OCI-LY7 (cell line): ENCODE measurements at regions not wholly inside any gene's neighbourhood (a gene's known extent, or its start where the extent isn't known, plus 50 kb on each side); places are given as distances from the start of the nearest gene placed in this dataset.
"Not testable (repeated sequence)": the region's sequence is repeated elsewhere in the genome, so short reads cannot be mapped to it uniquely, and the experiment has no call there.

Experiments used
- BruUV-seq: library from RNA; stranded (reverse); fragments of 400-500 nt; replicated peaks from 2 replicates; lab custom pipeline; 2021; lab: Mats Ljungman, UMichigan
- CTCF ChIA-PET: fragments of 300-600 bp; sonication (Branson Sonifier 250); formaldehyde crosslinking; loops from one replicate; lab custom pipeline; 2022; ENCODE audit warnings: antibody characterized with exemption; ENCODE audit not compliant: unreplicated experiment; lab: Charles Lee
- POLR2A ChIA-PET: fragments of 300-600 bp; sonication (Branson Sonifier 250); formaldehyde crosslinking; loops from one replicate; lab custom pipeline; 2022; ENCODE audit warnings: antibody characterized with exemption; lab: Charles Lee
- DNase-seq: peaks from one replicate; pipeline ENCODE4 v3.0.0-alpha.2; 2015; ENCODE audit warnings: low spot score
- H2AFZ ChIP-seq: fragments of 200-600 bp; sonication (generic), shearing (Covaris generic); 2 replicates; pipeline ENCODE4 v1.6.1; 2014; ENCODE audit warnings: mild to moderate bottlenecking, antibody characterized with exemption, low read length, moderate library complexity
- H3K27ac ChIP-seq: fragments of 200-600 bp; sonication (generic); 2 replicates; pipeline ENCODE4 v1.5.1; 2014; ENCODE audit warnings: mixed run types, low read depth, mild to moderate bottlenecking, moderate library complexity, low read length, inconsistent platforms; ENCODE audit not compliant: poor library complexity, severe bottlenecking
- H3K36me3 ChIP-seq: fragments of 200-600 bp; sonication (generic); 2 replicates; pipeline ENCODE4 v1.6.1; 2014; ENCODE audit warnings: mild to moderate bottlenecking, antibody characterized with exemption, low read length, moderate library complexity, mixed read lengths; ENCODE audit not compliant: insufficient read depth
- H3K4me1 ChIP-seq: fragments of 200-600 bp; sonication (generic); 2 replicates; pipeline ENCODE4 v1.5.1; 2014; ENCODE audit warnings: mild to moderate bottlenecking, low read length; ENCODE audit not compliant: insufficient read depth, poor library complexity, severe bottlenecking
- H3K4me2 ChIP-seq: fragments of 200-600 bp; sonication (generic); 2 replicates; pipeline ENCODE4 v1.6.1; 2014; ENCODE audit warnings: mild to moderate bottlenecking, low read length
- H3K4me3 ChIP-seq: fragments of 200-600 bp; sonication (generic); 2 replicates; pipeline ENCODE4 v1.5.1; 2014; ENCODE audit warnings: mild to moderate bottlenecking, low read depth, low read length; ENCODE audit not compliant: poor library complexity, severe bottlenecking
- H3K79me2 ChIP-seq: fragments of 200-600 bp; sonication (generic); 2 replicates; pipeline ENCODE4 v1.6.1; 2016; ENCODE audit warnings: low read depth, mild to moderate bottlenecking, low read length, moderate library complexity, mixed read lengths; ENCODE audit not compliant: insufficient read depth
- H3K9me2 ChIP-seq: fragments of 200-600 bp; sonication (generic); 2 replicates; pipeline ENCODE4 v1.6.1; 2016; ENCODE audit warnings: mild to moderate bottlenecking, low read length, mixed read lengths; ENCODE audit not compliant: insufficient read depth
- H3K9me3 ChIP-seq: fragments of 200-600 bp; sonication (generic); 2 replicates; pipeline ENCODE4 v1.6.1; 2014; ENCODE audit warnings: mild to moderate bottlenecking, mixed run types, low read length, mixed read lengths
- H4K20me1 ChIP-seq: fragments of 200-600 bp; sonication (generic); 2 replicates; pipeline ENCODE4 v1.6.1; 2014; ENCODE audit warnings: mild to moderate bottlenecking, antibody characterized with exemption, low read length, moderate library complexity, mixed read lengths; ENCODE audit not compliant: insufficient read depth
- CTCF ChIP-seq: fragments of 200-600 bp; sonication (generic); conservative IDR thresholded peaks from 2 replicates; pipeline ENCODE4 v1.5.1; 2014; ENCODE audit warnings: mild to moderate bottlenecking, antibody characterized with exemption, low read length, moderate library complexity, mixed read lengths
- EZH2phosphoT487 ChIP-seq: fragments of 200-600 bp; sonication (generic); IDR thresholded peaks from 2 replicates; pipeline ENCODE4 v1.6.1; 2018; ENCODE audit warnings: low read depth, borderline replicate concordance, mild to moderate bottlenecking, mixed run types, antibody characterized with exemption, low read length, moderate library complexity, mixed read lengths
- intact Hi-C: fragments of 100-400 bp; cut with micrococcal nuclease; formaldehyde crosslinking; loops from one replicate; pipeline ENCODE4 v1.10.0; 2022; ENCODE audit not compliant: unreplicated experiment

- Histone ChIP-seq H2AFZ (no peak overlapping the region), H3K9me3 (no peaks in the 10 kb centered on the region), H3K9me2 (no peaks in the 10 kb centered on the region), H3K4me2 (no peak overlapping the region), H3K4me3 (no peak overlapping the region), H3K27ac (no peak overlapping the region), H3K36me3 (no peaks in the 10 kb centered on the region), H3K79me2 (no peaks in the 10 kb centered on the region), H3K4me1 (no peaks in the 10 kb centered on the region), H4K20me1 (no peaks in the 10 kb centered on the region)
- TF ChIP-seq CTCF (no peak), EZH2phosphoT487 (no peak)
- POLR2A ChIA-PET, result no interaction called here
- intact Hi-C loops, result no loop called here
- DNase-seq, result no peak
- BruUV-seq, result no TSS peak
- CTCF ChIA-PET, result no interaction called here
These were observed 724.6 kb upstream of the NRP1 start for GRCh38 chr10:34058845-34059614.

GRCh38 chr10:34055410-34055985 lies 721.0 kb upstream of the NRP1 start:
- H3K4me3 ChIP-seq, BruUV-seq: not testable (repeated sequence)

GRCh38 chr10:34049887-34050286 lies 715.4 kb upstream of the NRP1 start:
- DNase-seq, result no peak
- Histone ChIP-seq H3K36me3 (no peaks in the 10 kb centered on the region), H3K79me2 (no peaks in the 10 kb centered on the region), H3K4me2 (no peak overlapping the region), H2AFZ (no peak overlapping the region), H3K27ac (no peak overlapping the region), H3K9me2 (no peaks in the 10 kb centered on the region), H3K9me3 (no peaks in the 10 kb centered on the region), H3K4me3 (no peak overlapping the region), H4K20me1 (no peaks in the 10 kb centered on the region), H3K4me1 (no peaks in the 10 kb centered on the region)
- BruUV-seq, result no TSS peak
- TF ChIP-seq EZH2phosphoT487, result no peak
- TF ChIP-seq CTCF, result no peak
- intact Hi-C loops, result no loop called here
- CTCF ChIA-PET, result no interaction called here
- POLR2A ChIA-PET, result no interaction called here

More at GRCh38 chr10:34055410-34055985, 721.0 kb upstream of the NRP1 start:
- H3K9me3 ChIP-seq, DNase-seq, H3K4me2 ChIP-seq, H4K20me1 ChIP-seq, H3K79me2 ChIP-seq, H3K36me3 ChIP-seq, intact Hi-C loops, CTCF ChIA-PET, H3K27ac ChIP-seq, H3K4me1 ChIP-seq, H2AFZ ChIP-seq, H3K9me2 ChIP-seq: not testable (repeated sequence)
- POLR2A ChIA-PET, result interaction anchor here (0.6 kb wide), 1 partner anchor 478 kb away, joined by 5 read pairs; no protein-coding TSS in a partner anchor
